IMR-90 (cell line): ENCODE measurements at regions not wholly inside any gene's neighbourhood (a gene's known extent, or its start where the extent isn't known, plus 50 kb on each side); places are given as distances from the start of the nearest gene placed in this dataset.

ENCODE experiments used
- BHLHE40 ChIP-seq: fragments of 150-350 bp; IDR thresholded peaks from 2 replicates; pipeline ENCODE4 v1.6.1; 2016; ENCODE audit warnings: mild to moderate bottlenecking, low read depth, low read length
- CTCF ChIP-seq: conservative IDR thresholded peaks from 2 replicates; pipeline ENCODE4 v1.5.1; 2012; ENCODE audit warnings: mild to moderate bottlenecking, low read depth, low read length, improper control_type of control experiment
- FOS ChIP-seq: fragments of 150-350 bp; IDR thresholded peaks from 2 replicates; pipeline ENCODE4 v1.6.1; 2016; ENCODE audit warnings: low read depth, low read length
- MAZ ChIP-seq: IDR thresholded peaks from 2 replicates; pipeline ENCODE4 v1.6.1; 2012; ENCODE audit warnings: low read depth, mild to moderate bottlenecking, low read length, improper control_type of control experiment, moderate library complexity, borderline replicate concordance
- POLR2A ChIP-seq: IDR thresholded peaks from 2 replicates; pipeline ENCODE4 v1.6.1; 2012; ENCODE audit warnings: mild to moderate bottlenecking, low read depth, low read length
- RAD21 ChIP-seq: IDR thresholded peaks from 2 replicates; pipeline ENCODE4 v1.6.1; 2012; ENCODE audit warnings: low read length, improper control_type of control experiment
- RFX5 ChIP-seq: IDR thresholded peaks from 2 replicates; pipeline ENCODE4 v1.8.0; 2012; ENCODE audit warnings: low read depth, mild to moderate bottlenecking, low read length, moderate library complexity
- USF2 ChIP-seq: fragments of 150-350 bp; IDR thresholded peaks from 2 replicates; pipeline ENCODE4 v1.6.1; 2017; ENCODE audit warnings: mild to moderate bottlenecking, antibody characterized with exemption, low read length, low read depth

DNA sequence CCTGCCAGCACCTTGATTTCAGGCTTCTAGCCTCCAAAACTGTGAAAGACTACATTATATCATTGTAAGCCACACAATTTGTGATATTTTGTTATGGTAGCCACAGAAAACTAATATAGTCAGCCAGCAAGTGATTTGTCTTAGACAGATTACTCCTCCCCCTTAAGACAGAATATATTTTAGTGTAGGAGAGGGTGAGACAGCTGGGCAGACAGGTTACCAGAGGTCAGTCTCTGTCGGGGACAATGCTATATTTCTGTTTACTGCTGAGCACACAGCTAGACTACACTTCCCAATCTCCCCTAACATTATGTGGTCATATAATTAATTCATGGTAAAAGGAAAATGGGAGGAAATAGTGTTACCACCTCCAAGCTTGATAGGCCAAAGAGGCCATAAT is 185.8 kb upstream of the PIK3C3 start:
- TF ChIP-seq RAD21, result no peak
- TF ChIP-seq CTCF, result no peak
- TF ChIP-seq POLR2A, result no peak
- TF ChIP-seq BHLHE40, result no peak
- TF ChIP-seq FOS, result no peak
- TF ChIP-seq RFX5, result no peak
- no peak for TF ChIP-seq USF2
- TF ChIP-seq MAZ, result no peak
